IMR-90 (cell line): ENCODE measurements at regions not wholly inside any gene's neighbourhood (a gene's known extent, or its start where the extent isn't known, plus 50 kb on each side); places are given as distances from the start of the nearest gene placed in this dataset.

Source experiments
- ATAC-seq: fragments of 200-7000 bp; cut with Tn5 transposase; 2 replicates; pipeline ENCODE4 v1.9.1; 2020; ENCODE audit warnings: low read depth, mild to moderate bottlenecking, moderate library complexity
- BruUV-seq: library from RNA; stranded (reverse); fragments of 400-500 nt; replicated peaks from 2 replicates; lab custom pipeline; 2021; lab: Mats Ljungman, UMichigan
- CTCF ChIA-PET: fragments of 300-600 bp; formaldehyde crosslinking; extraction: SDS; loops from one replicate; lab custom pipeline; 2021; ENCODE audit warnings: antibody characterized with exemption; lab: Yijun Ruan, JAX
- POLR2A ChIA-PET: fragments of 300-600 bp; sonication (Branson Sonifier 250); formaldehyde crosslinking; loops from one replicate; lab custom pipeline; 2022; ENCODE audit warnings: antibody characterized with exemption; ENCODE audit not compliant: unreplicated experiment; lab: Charles Lee
- DNase-seq: peaks from one replicate; pipeline ENCODE4 v3.0.0; 2013
- H2AFZ ChIP-seq: replicated peaks from 2 replicates; pipeline ENCODE3; 2013; ENCODE audit warnings: low read length, mild to moderate bottlenecking; ENCODE audit not compliant: poor library complexity
- H2AK5ac ChIP-seq: 2 replicates; pipeline ENCODE4 v1.6.1; 2013; ENCODE audit warnings: low read depth, low read length, inconsistent platforms
- H2AK9ac ChIP-seq: replicated peaks from 2 replicates; pipeline ENCODE3; 2013; ENCODE audit warnings: mild to moderate bottlenecking, low read depth, low read length, moderate library complexity; ENCODE audit not compliant: poor library complexity
- H2BK120ac ChIP-seq: 2 replicates; pipeline ENCODE4 v1.6.1; 2013; ENCODE audit warnings: low read depth, low read length, inconsistent platforms
- H2BK15ac ChIP-seq: 3 replicates; pipeline ENCODE4 v1.6.1; 2013; ENCODE audit warnings: low read depth, low read length, inconsistent platforms
- H2BK20ac ChIP-seq: 2 replicates; pipeline ENCODE4 v1.6.1; 2013; ENCODE audit warnings: low read depth, mild to moderate bottlenecking, inconsistent platforms, low read length, moderate library complexity
- H2BK5ac ChIP-seq: 2 replicates; pipeline ENCODE4 v1.6.1; 2013; ENCODE audit warnings: mild to moderate bottlenecking, low read depth, low read length, inconsistent platforms; ENCODE audit not compliant: poor library complexity, severe bottlenecking
- H3K14ac ChIP-seq: replicated peaks from 2 replicates; pipeline ENCODE4 v1.6.1; 2013; ENCODE audit warnings: low read depth, low read length, inconsistent platforms
- H3K18ac ChIP-seq: 2 replicates; pipeline ENCODE4 v1.6.1; 2013; ENCODE audit warnings: low read depth, low read length, control low read depth
- H3K23ac ChIP-seq: 2 replicates; pipeline ENCODE4 v1.6.1; 2013; ENCODE audit warnings: low read depth, low read length, inconsistent platforms
- H3K27ac ChIP-seq: 2 replicates; pipeline ENCODE4 v1.5.1; 2013; ENCODE audit warnings: mild to moderate bottlenecking, control low read depth, low read length; ENCODE audit not compliant: insufficient read depth
- H3K27me3 ChIP-seq: 2 replicates; pipeline ENCODE4 v1.6.1; 2013; ENCODE audit warnings: low read length; ENCODE audit not compliant: control insufficient read depth, insufficient read depth
- H3K36me3 ChIP-seq: 2 replicates; pipeline ENCODE4 v1.6.1; 2013; ENCODE audit warnings: low read length, mixed read lengths; ENCODE audit not compliant: control insufficient read depth, insufficient read depth
- H3K4ac ChIP-seq: 2 replicates; pipeline ENCODE4 v1.6.1; 2013; ENCODE audit warnings: low read depth, low read length, inconsistent platforms
- H3K4me1 ChIP-seq: 2 replicates; pipeline ENCODE4 v1.6.1; 2013; ENCODE audit warnings: low read length, mixed read lengths; ENCODE audit not compliant: control insufficient read depth, insufficient read depth
- H3K4me2 ChIP-seq: 2 replicates; pipeline ENCODE4 v1.6.1; 2013; ENCODE audit warnings: low read depth, mild to moderate bottlenecking, control low read depth, low read length, moderate library complexity
- H3K4me3 ChIP-seq: 2 replicates; pipeline ENCODE4 v1.5.1; 2013; ENCODE audit warnings: low read depth, mild to moderate bottlenecking, control low read depth, low read length, moderate library complexity; ENCODE audit not compliant: insufficient read depth
- H3K56ac ChIP-seq: 2 replicates; pipeline ENCODE4 v1.6.1; 2013; ENCODE audit warnings: low read length, inconsistent platforms; ENCODE audit not compliant: insufficient read depth; ENCODE audit errors: extremely low read depth
- H3K79me1 ChIP-seq, 2 experiments: 2 replicates each; pipeline ENCODE4 v1.6.1; 2013; ENCODE audit warnings: low read length in 2 of 2, inconsistent platforms in 1 of 2, low read depth in 1 of 2
- H3K9ac ChIP-seq: 2 replicates; pipeline ENCODE4 v1.6.1; 2013; ENCODE audit warnings: low read depth, low read length, control low read depth
- H3K9me1 ChIP-seq: 2 replicates; pipeline ENCODE4 v1.6.1; 2013; ENCODE audit warnings: low read length, inconsistent platforms; ENCODE audit not compliant: insufficient read depth
- H3K9me3 ChIP-seq: 2 replicates; pipeline ENCODE4 v1.6.1; 2013; ENCODE audit warnings: low read length; ENCODE audit not compliant: control insufficient read depth, insufficient read depth
- H4K20me1 ChIP-seq: 2 replicates; pipeline ENCODE4 v1.6.1; 2013; ENCODE audit warnings: low read length, inconsistent platforms; ENCODE audit not compliant: insufficient read depth
- H4K5ac ChIP-seq: 2 replicates; pipeline ENCODE4 v1.6.1; 2013; ENCODE audit warnings: mild to moderate bottlenecking, low read depth, low read length, control low read depth
- H4K8ac ChIP-seq, 2 experiments: 2 replicates each; pipeline ENCODE4 v1.6.1; 2013; ENCODE audit warnings: low read depth in 2 of 2, low read length in 2 of 2, control low read depth in 1 of 2, inconsistent platforms in 1 of 2
- H4K91ac ChIP-seq: 2 replicates; pipeline ENCODE4 v1.6.1; 2013; ENCODE audit warnings: low read depth, low read length, inconsistent platforms; ENCODE audit not compliant: insufficient read depth
- BHLHE40 ChIP-seq: fragments of 150-350 bp; IDR thresholded peaks from 2 replicates; pipeline ENCODE4 v1.6.1; 2016; ENCODE audit warnings: mild to moderate bottlenecking, low read depth, low read length
- CEBPB ChIP-seq: IDR thresholded peaks from 2 replicates; pipeline ENCODE4 v1.6.1; 2012; ENCODE audit warnings: low read depth, low read length, improper control_type of control experiment
- CHD1 ChIP-seq: IDR thresholded peaks from 2 replicates; pipeline ENCODE4 v1.6.1; 2012; ENCODE audit warnings: low read depth, low read length, improper control_type of control experiment
- FOS ChIP-seq: fragments of 150-350 bp; IDR thresholded peaks from 2 replicates; pipeline ENCODE4 v1.6.1; 2016; ENCODE audit warnings: low read depth, low read length
- MAFK ChIP-seq: IDR thresholded peaks from 2 replicates; pipeline ENCODE4 v1.6.1; 2012; ENCODE audit warnings: low read depth, low read length, improper control_type of control experiment
- MAZ ChIP-seq: IDR thresholded peaks from 2 replicates; pipeline ENCODE4 v1.6.1; 2012; ENCODE audit warnings: low read depth, mild to moderate bottlenecking, low read length, improper control_type of control experiment, moderate library complexity, borderline replicate concordance
- MXI1 ChIP-seq: IDR thresholded peaks from 2 replicates; pipeline ENCODE4 v1.6.1; 2012; ENCODE audit warnings: low read depth, mild to moderate bottlenecking, low read length, moderate library complexity, borderline replicate concordance
- NFE2L2 ChIP-seq: fragments of 150-350 bp; IDR thresholded peaks from 2 replicates; pipeline ENCODE4 v1.6.1; 2016; ENCODE audit warnings: low read depth, mild to moderate bottlenecking, low read length
- POLR2A ChIP-seq: IDR thresholded peaks from 2 replicates; pipeline ENCODE4 v1.6.1; 2012; ENCODE audit warnings: mild to moderate bottlenecking, low read depth, low read length
- RAD21 ChIP-seq: IDR thresholded peaks from 2 replicates; pipeline ENCODE4 v1.6.1; 2012; ENCODE audit warnings: low read length, improper control_type of control experiment
- RCOR1 ChIP-seq: IDR thresholded peaks from 2 replicates; pipeline ENCODE4 v1.6.1; 2012; ENCODE audit warnings: mild to moderate bottlenecking, low read length, improper control_type of control experiment; ENCODE audit not compliant: insufficient replicate concordance
- RFX5 ChIP-seq: IDR thresholded peaks from 2 replicates; pipeline ENCODE4 v1.8.0; 2012; ENCODE audit warnings: low read depth, mild to moderate bottlenecking, low read length, moderate library complexity
- SMC3 ChIP-seq: fragments of 150-350 bp; IDR thresholded peaks from 2 replicates; pipeline ENCODE4 v1.6.1; 2016; ENCODE audit warnings: low read depth, mild to moderate bottlenecking, antibody characterized with exemption, low read length, moderate library complexity
- WGBS, 2 experiments: methylation state at CpG; one replicate each; pipeline versions ENCODE4 v1.1.5 to v1.1.7; 2013; ENCODE audit warnings: missing lambda C conversion rate in 2 of 2; ENCODE audit not compliant: insufficient read length in 1 of 2; ENCODE audit errors: extremely low coverage in 2 of 2; 5-methylcytosine and 5-hydroxymethylcytosine counted together
- dilution Hi-C: fragments of 300-500 bp; cut with HindIII; formaldehyde crosslinking; loops from one replicate; pipeline ENCODE4 v1.14.3; 2018; ENCODE audit warnings: low sequenced_read_pairs; ENCODE audit not compliant: unreplicated experiment
- in situ Hi-C: fragments of 300-500 bp; cut with MboI; formaldehyde crosslinking; loops from 3 replicates; pipeline ENCODE4 v1.14.3; 2019; ENCODE audit warnings: low sequenced_read_pairs, inconsistent platforms, mixed read lengths
- intact Hi-C: fragments of 100-400 bp; cut with micrococcal nuclease; formaldehyde crosslinking; loops from 2 replicates; pipeline ENCODE4 v1.10.0; 2022
- TF ChIP-seq, protein P1 (sequence below): fragments of 150-350 bp; IDR thresholded peaks from 2 replicates; pipeline ENCODE4 v1.6.1; 2016; ENCODE audit warnings: low read depth, mild to moderate bottlenecking, low read length, moderate library complexity, borderline replicate concordance
- TF ChIP-seq, protein P2 (sequence below): fragments of 150-350 bp; IDR thresholded peaks from 2 replicates; pipeline ENCODE4 v1.6.1; 2017; ENCODE audit warnings: mild to moderate bottlenecking, antibody characterized with exemption, low read length, low read depth

DNA sequence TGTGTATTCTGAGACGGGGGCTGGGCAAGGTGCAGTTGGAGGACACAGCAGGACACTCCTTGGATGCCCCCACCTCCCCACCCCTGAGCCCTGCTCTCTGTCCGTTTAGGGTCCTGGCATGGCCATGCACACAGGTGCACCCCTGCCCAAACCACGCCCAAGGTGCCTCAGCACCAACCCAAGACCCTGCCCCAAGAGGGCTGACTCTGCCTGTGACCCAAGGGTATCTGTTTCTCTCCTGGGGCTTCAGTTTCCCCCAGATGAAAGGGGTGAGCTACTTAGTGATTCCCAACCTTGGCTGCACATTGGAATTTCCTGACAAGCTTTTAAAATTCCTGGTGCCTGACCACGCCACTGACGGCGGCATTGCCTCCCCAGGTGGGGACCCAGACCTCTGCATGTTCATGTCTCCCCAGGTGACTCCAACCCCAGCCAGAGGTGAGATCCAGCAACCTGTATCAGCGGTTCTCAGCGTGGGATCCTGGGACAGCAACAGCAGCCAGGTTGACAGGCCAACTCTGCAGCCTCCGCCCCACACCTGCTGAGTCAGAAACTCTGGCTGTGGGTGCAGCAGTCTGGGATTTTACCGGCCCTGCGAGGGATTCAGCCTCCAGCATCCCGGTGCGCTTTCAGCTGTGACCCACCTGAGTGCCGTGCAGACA is 483.4 kb downstream of the NPHP4 start:
- ATAC-seq = no peak
- in situ Hi-C loops = loop anchor here (5.0 to 25.0 kb wide), 2 partner anchors 469 to 829 kb away; no protein-coding TSS in a partner anchor

More for the DNA sequence above, 483.4 kb downstream of the NPHP4 start:
- CTCF ChIA-PET = no interaction called here
- DNase-seq = no peak
- intact Hi-C loops = no loop called here
- Histone ChIP-seq H3K9me3 (peaks cover 3% of the 10 kb centered on the region; the same call in 1 of the 2 replicates), H3K4me2 (no peak overlapping the region), H3K14ac (no peak overlapping the region), H3K79me1 (no peaks in the 10 kb centered on the region), H4K5ac (no peak overlapping the region), H2BK15ac (no peak overlapping the region), H4K8ac (no peak overlapping the region), H2BK5ac (no peak overlapping the region), H3K9ac (no peak overlapping the region), H3K9me1 (no peaks in the 10 kb centered on the region), H3K4me3 (no peak overlapping the region), H4K91ac (no peak overlapping the region), H2BK120ac (no peak overlapping the region), H3K56ac (no peak overlapping the region), H3K4me1 (no peaks in the 10 kb centered on the region), H3K27ac (no peak overlapping the region), H3K23ac (no peak overlapping the region), H2AK5ac (no peak overlapping the region), H4K20me1 (no peaks in the 10 kb centered on the region), H3K36me3 (no peaks in the 10 kb centered on the region), H3K18ac (no peak overlapping the region), H2BK20ac (no peak overlapping the region), H3K27me3 (no peaks in the 10 kb centered on the region), H3K4ac (no peak overlapping the region), H2AK9ac (no peak overlapping the region), H2AFZ (no peak overlapping the region)
- POLR2A ChIA-PET = no interaction called here
- dilution Hi-C loops = no loop called here
- no TSS peak for BruUV-seq
- no peak for TF ChIP-seq CEBPB
- TF ChIP-seq, protein P1, sequence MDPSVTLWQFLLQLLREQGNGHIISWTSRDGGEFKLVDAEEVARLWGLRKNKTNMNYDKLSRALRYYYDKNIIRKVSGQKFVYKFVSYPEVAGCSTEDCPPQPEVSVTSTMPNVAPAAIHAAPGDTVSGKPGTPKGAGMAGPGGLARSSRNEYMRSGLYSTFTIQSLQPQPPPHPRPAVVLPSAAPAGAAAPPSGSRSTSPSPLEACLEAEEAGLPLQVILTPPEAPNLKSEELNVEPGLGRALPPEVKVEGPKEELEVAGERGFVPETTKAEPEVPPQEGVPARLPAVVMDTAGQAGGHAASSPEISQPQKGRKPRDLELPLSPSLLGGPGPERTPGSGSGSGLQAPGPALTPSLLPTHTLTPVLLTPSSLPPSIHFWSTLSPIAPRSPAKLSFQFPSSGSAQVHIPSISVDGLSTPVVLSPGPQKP = no peak
- no peak for TF ChIP-seq SMC3
- TF ChIP-seq NFE2L2 = no peak
- no peak for TF ChIP-seq RCOR1
- TF ChIP-seq, protein P2, sequence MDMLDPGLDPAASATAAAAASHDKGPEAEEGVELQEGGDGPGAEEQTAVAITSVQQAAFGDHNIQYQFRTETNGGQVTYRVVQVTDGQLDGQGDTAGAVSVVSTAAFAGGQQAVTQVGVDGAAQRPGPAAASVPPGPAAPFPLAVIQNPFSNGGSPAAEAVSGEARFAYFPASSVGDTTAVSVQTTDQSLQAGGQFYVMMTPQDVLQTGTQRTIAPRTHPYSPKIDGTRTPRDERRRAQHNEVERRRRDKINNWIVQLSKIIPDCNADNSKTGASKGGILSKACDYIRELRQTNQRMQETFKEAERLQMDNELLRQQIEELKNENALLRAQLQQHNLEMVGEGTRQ = no peak
- no peak for TF ChIP-seq RAD21
- TF ChIP-seq POLR2A = no peak
- no peak for TF ChIP-seq CHD1
- TF ChIP-seq RFX5 = no peak
- no peak for TF ChIP-seq MAZ
- no peak for TF ChIP-seq BHLHE40
- no peak for TF ChIP-seq FOS
- no peak for TF ChIP-seq MAFK
- no peak for TF ChIP-seq MXI1
- WGBS, 2 experiments = 57% methylated on average over 7 of the region's 14 CpGs; no CpG with 5 or more reads in 1 of the 2 experiments
